ENCODE measurements at regions not wholly inside any gene's neighbourhood (a gene's known extent, or its start where the extent isn't known, plus 50 kb on each side); places are given as distances from the start of the nearest gene placed in this dataset.

GRCh38 chr18:23340661-23341060 is 112.4 kb upstream of the RIOK3 start:
- POLR2A ChIA-PET, result no interaction called here
- CTCF ChIA-PET, result no interaction called here

GRCh38 chr18:23341383-23341782 is 111.7 kb upstream of the RIOK3 start:
- ChIA-PET CTCF (no interaction called here), POLR2A (no interaction called here)
- no peaks in the 10 kb centered on the region for H3K36me3 ChIP-seq (ENCODE audit: control insufficient read depth in 2 of 2, extremely low read depth in 1 of 2, insufficient read depth in 1 of 2, low read length in 1 of 2)
- H3K4me1 ChIP-seq (ENCODE audit: control insufficient read depth in 1 of 2, extremely low read depth in 1 of 2, insufficient read depth in 2 of 2, low read length in 2 of 2), result no peaks in the 10 kb centered on the region
- H3K27ac ChIP-seq (ENCODE audit: low read length), result no peak overlapping the region
- no peaks in the 10 kb centered on the region for H3K9me3 Mint-ChIP-seq
- DNase-seq (no peak), ATAC-seq (replicated peaks in 1 of 4) (no peak)
- 77% methylated on average over 4 of the region's 9 CpGs for WGBS (ENCODE audit: insufficient coverage)
- H3K27me3 Mint-ChIP-seq, result no peaks in the 10 kb centered on the region
- H3K4me3 ChIP-seq (ENCODE audit: control insufficient read depth in 1 of 2, extremely low read depth in 1 of 2, low read length in 1 of 2), result no peak overlapping the region
- H3K4me1 Mint-ChIP-seq, result peaks cover 0 to 6% (median 0%) of the 10 kb centered on the region in 3 donors
- no peak overlapping the region for H3K4me3 Mint-ChIP-seq
- H3K36me3 Mint-ChIP-seq, result no peaks in the 10 kb centered on the region
- H3K9me3 ChIP-seq, result no peaks in the 10 kb centered on the region
- H3K27me3 ChIP-seq (replicated peaks in 1 of 2; ENCODE audit: control insufficient read depth in 2 of 2, extremely low read depth in 1 of 2, insufficient read depth in 2 of 2, low read length in 1 of 2), result no peaks in the 10 kb centered on the region
- H3K27ac Mint-ChIP-seq, result no peak overlapping the region

More at GRCh38 chr18:23340661-23341060, 112.4 kb upstream of the RIOK3 start:
- ATAC-seq (replicated peaks in 1 of 4) (no peak), DNase-seq (no peak)
- Histone ChIP-seq H3K27ac (ENCODE audit: low read length) (no peak overlapping the region), H3K4me1 (ENCODE audit: control insufficient read depth in 1 of 2, extremely low read depth in 1 of 2, insufficient read depth in 2 of 2, low read length in 2 of 2) (no peaks in the 10 kb centered on the region), H3K36me3 (ENCODE audit: control insufficient read depth in 2 of 2, extremely low read depth in 1 of 2, insufficient read depth in 1 of 2, low read length in 1 of 2) (no peaks in the 10 kb centered on the region), H3K9me3 (no peaks in the 10 kb centered on the region), H3K27me3 (replicated peaks in 1 of 2; ENCODE audit: control insufficient read depth in 2 of 2, extremely low read depth in 1 of 2, insufficient read depth in 2 of 2, low read length in 1 of 2) (no peaks in the 10 kb centered on the region), H3K4me3 (ENCODE audit: control insufficient read depth in 1 of 2, extremely low read depth in 1 of 2, low read length in 1 of 2) (no peak overlapping the region)
- H3K9me3 Mint-ChIP-seq, result no peaks in the 10 kb centered on the region
- H3K4me3 Mint-ChIP-seq, result no peak overlapping the region
- H3K4me1 Mint-ChIP-seq, result peaks cover 0 to 6% (median 0%) of the 10 kb centered on the region in 3 donors
- no peak overlapping the region for H3K27ac Mint-ChIP-seq
- peaks cover 3% of the 10 kb centered on the region for H3K36me3 Mint-ChIP-seq
- 96% methylated on average over 5 of the region's 9 CpGs for WGBS (ENCODE audit: insufficient coverage)
- H3K27me3 Mint-ChIP-seq, result no peaks in the 10 kb centered on the region

- H3K36me3 ChIP-seq (ENCODE audit: control insufficient read depth in 2 of 2, extremely low read depth in 1 of 2, insufficient read depth in 1 of 2, low read length in 1 of 2), result no peaks in the 10 kb centered on the region
- H3K9me3 ChIP-seq, result no peaks in the 10 kb centered on the region
- H3K4me1 Mint-ChIP-seq, result peaks cover 0 to 6% (median 0%) of the 10 kb centered on the region in 3 donors
- no peaks in the 10 kb centered on the region for H3K4me1 ChIP-seq (ENCODE audit: control insufficient read depth in 1 of 2, extremely low read depth in 1 of 2, insufficient read depth in 2 of 2, low read length in 2 of 2)
- H3K27me3 ChIP-seq (replicated peaks in 1 of 2; ENCODE audit: control insufficient read depth in 2 of 2, extremely low read depth in 1 of 2, insufficient read depth in 2 of 2, low read length in 1 of 2), result no peaks in the 10 kb centered on the region
- DNase-seq (no peak), ATAC-seq (replicated peaks in 1 of 4) (no peak)
- no peak overlapping the region for H3K27ac ChIP-seq (ENCODE audit: low read length)
- no peaks in the 10 kb centered on the region for H3K36me3 Mint-ChIP-seq
- H3K4me3 ChIP-seq (ENCODE audit: control insufficient read depth in 1 of 2, extremely low read depth in 1 of 2, low read length in 1 of 2), result no peak overlapping the region
- no peaks in the 10 kb centered on the region for H3K9me3 Mint-ChIP-seq
- ChIA-PET POLR2A (no interaction called here), CTCF (no interaction called here)
- no peak overlapping the region for H3K4me3 Mint-ChIP-seq
- H3K27ac Mint-ChIP-seq, result no peak overlapping the region
- H3K27me3 Mint-ChIP-seq, result no peaks in the 10 kb centered on the region
Observed at GRCh38 chr18:23341983-23342382, 111.1 kb upstream of the RIOK3 start.

- Mint-ChIP-seq H3K27me3 (no peaks in the 10 kb centered on the region), H3K27ac (no peak overlapping the region), H3K36me3 (peaks cover 3% of the 10 kb centered on the region), H3K4me1 (peaks cover 0 to 6% (median 0%) of the 10 kb centered on the region in 3 donors), H3K9me3 (no peaks in the 10 kb centered on the region), H3K4me3 (no peak overlapping the region)
- no peak for DNase-seq
- Histone ChIP-seq H3K9me3 (no peaks in the 10 kb centered on the region), H3K27me3 (replicated peaks in 1 of 2; ENCODE audit: control insufficient read depth in 2 of 2, extremely low read depth in 1 of 2, insufficient read depth in 2 of 2, low read length in 1 of 2) (no peaks in the 10 kb centered on the region), H3K27ac (ENCODE audit: low read length) (no peak overlapping the region), H3K4me3 (ENCODE audit: control insufficient read depth in 1 of 2, extremely low read depth in 1 of 2, low read length in 1 of 2) (no peak overlapping the region), H3K4me1 (ENCODE audit: control insufficient read depth in 1 of 2, extremely low read depth in 1 of 2, insufficient read depth in 2 of 2, low read length in 2 of 2) (no peaks in the 10 kb centered on the region), H3K36me3 (ENCODE audit: control insufficient read depth in 2 of 2, extremely low read depth in 1 of 2, insufficient read depth in 1 of 2, low read length in 1 of 2) (no peaks in the 10 kb centered on the region)
- ATAC-seq (replicated peaks in 1 of 4), result no peak
- CTCF ChIA-PET, result no interaction called here
- POLR2A ChIA-PET, result no interaction called here
- no CpG with 5 or more reads among the region's 1 CpG for WGBS (ENCODE audit: insufficient coverage)
Observed at GRCh38 chr18:23342506-23342905, 110.6 kb upstream of the RIOK3 start.

- no peaks in the 10 kb centered on the region for H3K9me3 ChIP-seq
Observed at GRCh38 chr18:23350188-23350587, 102.9 kb upstream of the RIOK3 start.

GRCh38 chr18:23351521-23351920 is 101.6 kb upstream of the RIOK3 start:
- H3K9me3 ChIP-seq, result no peaks in the 10 kb centered on the region
- CTCF ChIA-PET, result interaction anchor here in 1 of 2 donors (0.9 kb wide), 1 partner anchor 15 kb away, joined by 3 read pairs; no protein-coding TSS in a partner anchor
- H3K4me1 Mint-ChIP-seq, result no peaks in the 10 kb centered on the region

More at GRCh38 chr18:23350188-23350587, 102.9 kb upstream of the RIOK3 start:
- Mint-ChIP-seq H3K4me1 (no peaks in the 10 kb centered on the region), H3K4me3 (no peak overlapping the region), H3K27ac (no peak overlapping the region), H3K36me3 (peaks cover 52% of the 10 kb centered on the region), H3K9me3 (peaks cover 0 to 8% (median 7%) of the 10 kb centered on the region in 3 donors), H3K27me3 (no peaks in the 10 kb centered on the region)
- ChIA-PET POLR2A (no interaction called here), CTCF (interaction anchor here in 1 of 2 donors (0.6 kb wide), 2 partner anchors 425 to 433 kb away, joined by 3 read pairs; no protein-coding TSS in a partner anchor)
- 100% methylated on average over 2 of the region's 2 CpGs for WGBS (ENCODE audit: insufficient coverage)
- Histone ChIP-seq H3K27ac (ENCODE audit: low read length) (no peak overlapping the region), H3K36me3 (ENCODE audit: control insufficient read depth in 2 of 2, extremely low read depth in 1 of 2, insufficient read depth in 1 of 2, low read length in 1 of 2) (peaks cover 3 to 4% of the 10 kb centered on the region in 2 donors), H3K4me1 (ENCODE audit: control insufficient read depth in 1 of 2, extremely low read depth in 1 of 2, insufficient read depth in 2 of 2, low read length in 2 of 2) (no peaks in the 10 kb centered on the region), H3K4me3 (ENCODE audit: control insufficient read depth in 1 of 2, extremely low read depth in 1 of 2, low read length in 1 of 2) (no peak overlapping the region), H3K27me3 (replicated peaks in 1 of 2; ENCODE audit: control insufficient read depth in 2 of 2, extremely low read depth in 1 of 2, insufficient read depth in 2 of 2, low read length in 1 of 2) (no peaks in the 10 kb centered on the region)
- no peak for ATAC-seq (replicated peaks in 1 of 4)
- DNase-seq, result no peak

GRCh38 chr18:23352042-23352441 is 101.0 kb upstream of the RIOK3 start:
- CTCF ChIA-PET, result interaction anchor here in 1 of 2 donors (0.6 to 0.9 kb wide), 2 partner anchors 14 to 36 kb away, joined by 3 read pairs; no protein-coding TSS in a partner anchor

More at GRCh38 chr18:23351521-23351920, 101.6 kb upstream of the RIOK3 start:
- Histone ChIP-seq H3K36me3 (ENCODE audit: control insufficient read depth in 2 of 2, extremely low read depth in 1 of 2, insufficient read depth in 1 of 2, low read length in 1 of 2) (peaks cover 3 to 4% of the 10 kb centered on the region in 2 donors), H3K4me1 (ENCODE audit: control insufficient read depth in 1 of 2, extremely low read depth in 1 of 2, insufficient read depth in 2 of 2, low read length in 2 of 2) (no peaks in the 10 kb centered on the region), H3K27ac (ENCODE audit: low read length) (no peak overlapping the region), H3K4me3 (ENCODE audit: control insufficient read depth in 1 of 2, extremely low read depth in 1 of 2, low read length in 1 of 2) (no peak overlapping the region), H3K27me3 (replicated peaks in 1 of 2; ENCODE audit: control insufficient read depth in 2 of 2, extremely low read depth in 1 of 2, insufficient read depth in 2 of 2, low read length in 1 of 2) (no peaks in the 10 kb centered on the region)
- Mint-ChIP-seq H3K27me3 (no peaks in the 10 kb centered on the region), H3K36me3 (peaks cover 63% of the 10 kb centered on the region), H3K9me3 (peaks cover 0 to 8% (median 7%) of the 10 kb centered on the region in 3 donors), H3K27ac (no peak overlapping the region), H3K4me3 (no peak overlapping the region)
- POLR2A ChIA-PET, result interaction anchor here in 1 of 2 donors (0.6 kb wide), 1 partner anchor 124 kb away, joined by 3 read pairs; no protein-coding TSS in a partner anchor
- WGBS (ENCODE audit: insufficient coverage), result 94% methylated on average over 3 of the region's 4 CpGs
- ATAC-seq (replicated peaks in 1 of 4) (no peak), DNase-seq (no peak)

More at GRCh38 chr18:23352042-23352441, 101.0 kb upstream of the RIOK3 start:
- Histone ChIP-seq H3K36me3 (ENCODE audit: control insufficient read depth in 2 of 2, extremely low read depth in 1 of 2, insufficient read depth in 1 of 2, low read length in 1 of 2) (peaks cover 3 to 4% of the 10 kb centered on the region in 2 donors), H3K9me3 (no peaks in the 10 kb centered on the region), H3K4me1 (ENCODE audit: control insufficient read depth in 1 of 2, extremely low read depth in 1 of 2, insufficient read depth in 2 of 2, low read length in 2 of 2) (no peaks in the 10 kb centered on the region), H3K27me3 (replicated peaks in 1 of 2; ENCODE audit: control insufficient read depth in 2 of 2, extremely low read depth in 1 of 2, insufficient read depth in 2 of 2, low read length in 1 of 2) (no peaks in the 10 kb centered on the region), H3K27ac (ENCODE audit: low read length) (no peak overlapping the region), H3K4me3 (ENCODE audit: control insufficient read depth in 1 of 2, extremely low read depth in 1 of 2, low read length in 1 of 2) (no peak overlapping the region)
- Mint-ChIP-seq H3K9me3 (peaks cover 0 to 8% (median 7%) of the 10 kb centered on the region in 3 donors), H3K4me1 (no peaks in the 10 kb centered on the region), H3K27ac (no peak overlapping the region), H3K4me3 (no peak overlapping the region), H3K27me3 (no peaks in the 10 kb centered on the region), H3K36me3 (peaks cover 63% of the 10 kb centered on the region)
- WGBS (ENCODE audit: insufficient coverage), result 100% methylated on average over 1 of the region's 2 CpGs
- POLR2A ChIA-PET, result no interaction called here
- ATAC-seq (replicated peaks in 1 of 4) (no peak), DNase-seq (no peak)

Data from T-cell (primary cell).